Anterior cingulate cortex (tissue), 58 donors: ENCODE measurements at regions not wholly inside any gene's neighbourhood (a gene's known extent, or its start where the extent isn't known, plus 50 kb on each side); places are given as distances from the start of the nearest gene placed in this dataset.
"Not testable (repeated sequence)": the region's sequence is repeated elsewhere in the genome, so short reads cannot be mapped to it uniquely, and the experiment has no call there.

ENCODE experiments used
- DNase-seq, 58 donors: peaks; one replicate each; lab custom pipeline; 2025; lab: John Stamatoyannopoulos, UW

GRCh38 chrX:31014474-31014873 lies 57.4 kb downstream of the FTHL17 start:
- DNase-seq, result not testable (repeated sequence)

GRCh38 chrX:31012509-31013025 lies 59.3 kb downstream of the FTHL17 start:
- DNase-seq, result no peak

GRCh38 chrX:31007321-31007720 lies 64.5 kb downstream of the FTHL17 start:
- DNase-seq, result no peak

GRCh38 chrX:31006027-31006426 lies 65.8 kb downstream of the FTHL17 start:
- DNase-seq, result no peak

- no peak for DNase-seq
Observed at GRCh38 chrX:30997411-30997810, 74.4 kb downstream of the FTHL17 start.

- DNase-seq, result no peak
Observed at GRCh38 chrX:30995705-30996104, 76.1 kb downstream of the FTHL17 start.

- no peak for DNase-seq
Observed at GRCh38 chrX:30995060-30995700, 76.7 kb downstream of the FTHL17 start.

- not testable (repeated sequence) for DNase-seq
Observed at GRCh38 chrX:30994018-30994417, 77.8 kb downstream of the FTHL17 start.

GRCh38 chrX:30992381-30992904 lies 79.4 kb downstream of the FTHL17 start:
- DNase-seq, result peak in 1 of 58 donors; percentile 14

- DNase-seq, result no peak
Observed at GRCh38 chrX:30990361-30990760, 81.5 kb downstream of the FTHL17 start.

- DNase-seq, result no peak
Observed at GRCh38 chrX:30982467-30982866, 89.4 kb downstream of the FTHL17 start.

GRCh38 chrX:30981968-30982367 lies 89.9 kb downstream of the FTHL17 start:
- DNase-seq, result no peak

GRCh38 chrX:30979271-30979670 lies 90.2 kb upstream of the TAB3 start:
- no peak for DNase-seq

GRCh38 chrX:30975467-30975866 lies 86.4 kb upstream of the TAB3 start:
- DNase-seq, result no peak

GRCh38 chrX:30973784-30974427 lies 84.9 kb upstream of the TAB3 start:
- no peak for DNase-seq

GRCh38 chrX:30971774-30972603 lies 82.9 kb upstream of the TAB3 start:
- peak in 21 of 58 donors; percentile 0 to 11 (median 0) for DNase-seq

- no peak for DNase-seq
Observed at GRCh38 chrX:30967516-30967915, 78.5 kb upstream of the TAB3 start.

GRCh38 chrX:30965767-30966166 lies 76.7 kb upstream of the TAB3 start:
- no peak for DNase-seq

- no peak for DNase-seq
Observed at GRCh38 chrX:30961387-30962174, 72.5 kb upstream of the TAB3 start.

GRCh38 chrX:30957753-30958152 lies 68.7 kb upstream of the TAB3 start:
- DNase-seq, result no peak
